A549 (cell line): ENCODE measurements at regions not wholly inside any gene's neighbourhood (a gene's known extent, or its start where the extent isn't known, plus 50 kb on each side); places are given as distances from the start of the nearest gene placed in this dataset.
A peak's percentile ranks its signal among the peaks of the same experiment; 100 is the strongest.

Experiments used
- ATAC-seq, 2 experiments: fragments of 200-7000 bp in 1 of 2; fragments of >200 bp in 1 of 2; cut with Nextera tagmentation in 1 of 2; cut with Tn5 transposase in 1 of 2; 3 replicates each; pipeline versions ENCODE4 v1.8.0 to v1.9.1; 2018 to 2020; ENCODE audit warnings: mild to moderate bottlenecking in 1 of 2, moderate library complexity in 1 of 2
- CTCF ChIA-PET: fragments of 300-600 bp; sonication (Branson Sonifier 250); formaldehyde crosslinking; extraction: SDS; loops from one replicate; lab custom pipeline; 2021; ENCODE audit warnings: antibody characterized with exemption, inconsistent platforms; lab: Yijun Ruan, JAX
- POLR2A ChIA-PET: fragments of 350-600 bp; formaldehyde crosslinking; extraction: SDS; loops from one replicate; lab custom pipeline; 2021; ENCODE audit warnings: antibody characterized with exemption, inconsistent platforms; lab: Yijun Ruan, JAX
- DNase-seq, 2 experiments: peaks; one replicate each; pipeline versions ENCODE4 v3.0.0 to v3.0.0-alpha.2; 2011 to 2016; ENCODE audit warnings: low read depth in 1 of 2, low spot score in 1 of 2
- FAIRE-seq: peaks from 2 replicates; lab custom pipeline; 2011; peaks lifted over from hg19 to GRCh38; lab: Jason Lieb, UNC
- H3K27ac ChIP-seq, 2 experiments: fragments of >200 bp; sonication (Bioruptor Twin); formaldehyde crosslinking; 3 replicates each; pipeline ENCODE4 v1.5.1; 2016 to 2017
- H3K4me1 ChIP-seq: fragments of >200 bp; sonication (Bioruptor Twin); formaldehyde crosslinking; 3 replicates; pipeline ENCODE4 v1.6.1; 2016
- H3K4me2 ChIP-seq: fragments of >200 bp; sonication (Bioruptor Twin); formaldehyde crosslinking; 3 replicates; pipeline ENCODE4 v1.6.1; 2016
- H3K4me3 ChIP-seq: fragments of >200 bp; sonication (Bioruptor Twin); formaldehyde crosslinking; 3 replicates; pipeline ENCODE4 v1.5.1; 2016
- H3K9me3 ChIP-seq: fragments of >200 bp; sonication (Bioruptor Twin); formaldehyde crosslinking; 3 replicates; pipeline ENCODE4 v1.6.1; 2016
- CEBPB ChIP-seq, 2 experiments: fragments of >200 bp in 1 of 2; sonication (Bioruptor Twin) in 1 of 2; formaldehyde crosslinking in 1 of 2; IDR thresholded peaks; 2 replicates each; pipeline ENCODE4 v1.6.1; 2012 to 2016
- CTCF ChIP-seq: fragments of >200 bp; sonication (Bioruptor Twin); formaldehyde crosslinking; IDR thresholded peaks from 3 replicates; pipeline ENCODE4 v1.5.1; 2016
- E2F6 ChIP-seq: IDR thresholded peaks from 2 replicates; pipeline ENCODE4 v1.6.1; 2012; ENCODE audit warnings: low read depth, borderline replicate concordance
- EP300 ChIP-seq, 2 experiments: fragments of >200 bp; sonication (Bioruptor Twin); formaldehyde crosslinking; IDR thresholded peaks; 2 replicates in 1 of 2; 3 replicates in 1 of 2; pipeline ENCODE4 v1.6.1; 2016 to 2017
- ESRRA ChIP-seq: fragments of 150-350 bp; IDR thresholded peaks from 2 replicates; pipeline ENCODE4 v1.6.1; 2014; ENCODE audit warnings: mild to moderate bottlenecking, low read length, borderline replicate concordance
- FOSB ChIP-seq: fragments of 250-450 bp; sonication (Bioruptor Pico); IDR thresholded peaks from 2 replicates; pipeline ENCODE4 v1.5.0; 2020; ENCODE audit warnings: mild to moderate bottlenecking, moderate library complexity
- GATA3 ChIP-seq: IDR thresholded peaks from 2 replicates; pipeline ENCODE4 v1.6.1; 2012; ENCODE audit warnings: borderline replicate concordance
- HES2 ChIP-seq: fragments of >200 bp; sonication (Bioruptor Twin); formaldehyde crosslinking; IDR thresholded peaks from 2 replicates; pipeline ENCODE4 v1.6.1; 2016
- HOXA7 ChIP-seq: fragments of 250-450 bp; sonication (Bioruptor Pico); IDR thresholded peaks from 2 replicates; pipeline ENCODE4 v1.5.0; 2020; ENCODE audit warnings: mild to moderate bottlenecking, moderate library complexity
- HOXB5 ChIP-seq: fragments of 250-450 bp; sonication (Bioruptor Pico); IDR thresholded peaks from 2 replicates; pipeline ENCODE4 v1.5.0; 2020; ENCODE audit warnings: mild to moderate bottlenecking, moderate library complexity
- JUN ChIP-seq, 2 experiments: fragments of >200 bp; sonication (Bioruptor Twin); formaldehyde crosslinking; IDR thresholded peaks; 2 replicates in 1 of 2; 3 replicates in 1 of 2; pipeline ENCODE4 v1.6.1; 2016 to 2017
- KDM1A ChIP-seq: fragments of 200-600 bp; sonication (generic); IDR thresholded peaks from 2 replicates; pipeline ENCODE4 v1.6.1; 2016; ENCODE audit warnings: low read depth, mild to moderate bottlenecking
- KDM5A ChIP-seq: fragments of 200-600 bp; sonication (generic); IDR thresholded peaks from 2 replicates; pipeline ENCODE4 v1.6.1; 2016; ENCODE audit warnings: antibody characterized with exemption, mild to moderate bottlenecking
- MAFK ChIP-seq: fragments of 450-650 bp; IDR thresholded peaks from 2 replicates; pipeline ENCODE4 v1.6.1; 2014; ENCODE audit not compliant: partially characterized antibody
- NFE2L2 ChIP-seq: fragments of 150-350 bp; conservative IDR thresholded peaks from 2 replicates; pipeline ENCODE4 v1.6.1; 2014; ENCODE audit warnings: low read length
- RARB ChIP-seq: fragments of 250-450 bp; sonication (Bioruptor Pico); IDR thresholded peaks from 2 replicates; pipeline ENCODE4 v1.8.0; 2021; ENCODE audit warnings: mild to moderate bottlenecking, moderate library complexity
- RCOR1 ChIP-seq: fragments of 150-350 bp; IDR thresholded peaks from 2 replicates; pipeline ENCODE4 v1.6.1; 2014; ENCODE audit warnings: antibody characterized with exemption, low read length, low read depth
- RFX5 ChIP-seq: fragments of 450-650 bp; IDR thresholded peaks from 2 replicates; pipeline ENCODE4 v1.7.1; 2014; ENCODE audit warnings: antibody characterized with exemption, mild to moderate bottlenecking, moderate library complexity
- TP53 ChIP-seq: fragments of 250-450 bp; sonication (Bioruptor Pico); IDR thresholded peaks from 2 replicates; pipeline ENCODE4 v1.5.0; 2021; ENCODE audit warnings: mild to moderate bottlenecking, moderate library complexity
- ZC3H11A ChIP-seq: fragments of 450-650 bp; IDR thresholded peaks from 2 replicates; pipeline ENCODE4 v1.6.1; 2014; ENCODE audit warnings: antibody characterized with exemption, mild to moderate bottlenecking
- WGBS: methylation state at CpG from one replicate; pipeline ENCODE4 v1.1.6; 2017; ENCODE audit errors: missing lambda C conversion rate; 5-methylcytosine and 5-hydroxymethylcytosine counted together
- TF ChIP-seq, protein P1 (sequence below): fragments of 150-350 bp; IDR thresholded peaks from 2 replicates; pipeline ENCODE4 v1.6.1; 2014; ENCODE audit warnings: low read depth, mild to moderate bottlenecking, low read length
- TF ChIP-seq, protein P2 (sequence below): fragments of 250-450 bp; sonication (Bioruptor Pico); IDR thresholded peaks from 2 replicates; pipeline ENCODE4 v1.5.0; 2021; ENCODE audit warnings: mild to moderate bottlenecking, moderate library complexity, borderline replicate concordance

DNA sequence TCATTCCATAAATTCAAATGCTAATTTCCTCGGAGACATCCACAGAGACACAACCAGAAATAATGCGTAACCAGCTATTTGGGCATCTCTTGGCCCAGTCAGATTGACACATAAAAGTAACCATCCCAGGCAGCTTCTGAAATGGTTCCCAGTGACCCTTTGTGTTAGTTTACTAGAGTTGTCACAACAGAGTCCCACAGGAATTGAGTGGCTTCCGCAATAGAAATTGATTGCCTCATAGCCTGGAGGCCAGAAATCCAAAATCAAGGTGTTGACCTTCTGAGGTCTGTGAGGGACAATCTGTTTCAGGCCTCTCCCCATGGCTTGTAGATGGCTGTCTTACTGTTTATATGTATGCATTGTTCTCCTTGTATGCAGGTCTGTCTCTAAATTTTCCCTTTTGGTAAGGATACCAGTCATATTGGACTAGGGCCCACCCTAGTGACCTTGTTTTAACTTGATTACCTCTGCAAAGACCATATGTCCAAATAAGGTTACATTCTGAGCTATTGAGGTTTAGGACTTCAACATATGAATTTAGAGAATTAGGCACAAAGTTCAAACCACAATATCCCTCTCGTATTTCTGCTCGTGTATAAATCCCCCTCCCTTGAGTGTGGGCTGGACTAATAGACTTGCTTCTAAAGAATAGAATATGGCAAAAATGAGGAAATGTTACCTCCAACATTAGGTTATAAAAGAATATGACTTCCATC, 78.2 kb upstream of the FGGY start:
- TF ChIP-seq RFX5 (no peak), CEBPB (IDR thresholded peaks at IDR 0.05) (no peak), ZC3H11A (no peak), GATA3 (no peak)
- TF ChIP-seq, all 56 proteins: peak for 0
- ChIA-PET CTCF (interaction anchor here (1.1 kb wide), 1 partner anchor 214 kb away, joined by 3 read pairs; no protein-coding TSS in a partner anchor), POLR2A (no interaction called here)
- ATAC-seq (no peak), DNase-seq (no peak), FAIRE-seq (no peak)
- Histone ChIP-seq H3K4me1 (peaks cover 9% of the 10 kb centered on the region; the same call in 1 of the 3 replicates), H3K4me3 (no peak overlapping the region), H3K9me3 (no peaks in the 10 kb centered on the region), H3K27ac (no peak overlapping the region), H3K4me2 (no peak overlapping the region)
- 87% methylated on average over 5 of the region's 5 CpGs for WGBS

GRCh38 chr1:59219916-59220315, 77.0 kb upstream of the FGGY start:
- Histone ChIP-seq H3K9me3 (no peaks in the 10 kb centered on the region), H3K4me1 (peaks cover 9% of the 10 kb centered on the region; the same call in 1 of the 3 replicates), H3K27ac (no peak overlapping the region), H3K4me2 (0 out of 3 replicates have a peak overlapping the region, but pooled peaks have one; percentile 17), H3K4me3 (no peak overlapping the region)
- CTCF ChIA-PET: no interaction called here
- WGBS: 52% methylated on average over 2 of the region's 2 CpGs
- no peak for TF ChIP-seq FOSB (CRISPR knock-in tag)
- TF ChIP-seq HOXA7 (CRISPR knock-in tag): no peak
- TF ChIP-seq MAFK: no peak
- no peak for TF ChIP-seq CEBPB (IDR thresholded peaks at IDR 0.05)
- TF ChIP-seq, protein P1, sequence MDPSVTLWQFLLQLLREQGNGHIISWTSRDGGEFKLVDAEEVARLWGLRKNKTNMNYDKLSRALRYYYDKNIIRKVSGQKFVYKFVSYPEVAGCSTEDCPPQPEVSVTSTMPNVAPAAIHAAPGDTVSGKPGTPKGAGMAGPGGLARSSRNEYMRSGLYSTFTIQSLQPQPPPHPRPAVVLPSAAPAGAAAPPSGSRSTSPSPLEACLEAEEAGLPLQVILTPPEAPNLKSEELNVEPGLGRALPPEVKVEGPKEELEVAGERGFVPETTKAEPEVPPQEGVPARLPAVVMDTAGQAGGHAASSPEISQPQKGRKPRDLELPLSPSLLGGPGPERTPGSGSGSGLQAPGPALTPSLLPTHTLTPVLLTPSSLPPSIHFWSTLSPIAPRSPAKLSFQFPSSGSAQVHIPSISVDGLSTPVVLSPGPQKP: no peak
- TF ChIP-seq, protein P2, sequence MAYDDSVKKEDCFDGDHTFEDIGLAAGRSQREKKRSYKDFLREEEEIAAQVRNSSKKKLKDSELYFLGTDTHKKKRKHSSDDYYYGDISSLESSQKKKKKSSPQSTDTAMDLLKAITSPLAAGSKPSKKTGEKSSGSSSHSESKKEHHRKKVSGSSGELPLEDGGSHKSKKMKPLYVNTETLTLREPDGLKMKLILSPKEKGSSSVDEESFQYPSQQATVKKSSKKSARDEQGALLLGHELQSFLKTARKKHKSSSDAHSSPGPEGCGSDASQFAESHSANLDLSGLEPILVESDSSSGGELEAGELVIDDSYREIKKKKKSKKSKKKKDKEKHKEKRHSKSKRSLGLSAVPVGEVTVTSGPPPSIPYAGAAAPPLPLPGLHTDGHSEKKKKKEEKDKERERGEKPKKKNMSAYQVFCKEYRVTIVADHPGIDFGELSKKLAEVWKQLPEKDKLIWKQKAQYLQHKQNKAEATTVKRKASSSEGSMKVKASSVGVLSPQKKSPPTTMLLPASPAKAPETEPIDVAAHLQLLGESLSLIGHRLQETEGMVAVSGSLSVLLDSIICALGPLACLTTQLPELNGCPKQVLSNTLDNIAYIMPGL (CRISPR knock-in tag): no peak
- TF ChIP-seq RARB (CRISPR knock-in tag): no peak
- POLR2A ChIA-PET: no interaction called here
- DNase-seq: no peak
- FAIRE-seq: no peak
- no peak for ATAC-seq

GRCh38 chr1:59220356-59220755, 76.5 kb upstream of the FGGY start:
- TF ChIP-seq HOXB5 (CRISPR knock-in tag): no peak
- no peak for TF ChIP-seq RCOR1
- TF ChIP-seq ESRRA: no peak
- no peak for TF ChIP-seq TP53
- no peak for TF ChIP-seq HOXA7 (CRISPR knock-in tag)
- TF ChIP-seq EP300 (IDR thresholded peaks at IDR 0.05): no peak
- TF ChIP-seq HES2: no peak
- TF ChIP-seq KDM5A: no peak
- TF ChIP-seq JUN (IDR thresholded peaks at IDR 0.05): no peak
- no peak for TF ChIP-seq NFE2L2
- no peak for TF ChIP-seq E2F6
- no peak for TF ChIP-seq CTCF
- TF ChIP-seq KDM1A: no peak
- WGBS: 74% methylated on average over 5 of the region's 5 CpGs
- ChIA-PET CTCF (no interaction called here), POLR2A (no interaction called here)
- Histone ChIP-seq H3K27ac (no peak overlapping the region), H3K4me1 (peaks cover 9% of the 10 kb centered on the region; the same call in 1 of the 3 replicates), H3K4me3 (no peak overlapping the region), H3K9me3 (no peaks in the 10 kb centered on the region), H3K4me2 (no peak overlapping the region)
- no peak for ATAC-seq
- FAIRE-seq: no peak
- DNase-seq: no peak
